ENCODE measurements at regions not wholly inside any gene's neighbourhood (a gene's known extent, or its start where the extent isn't known, plus 50 kb on each side); places are given as distances from the start of the nearest gene placed in this dataset.

- no peaks in the 10 kb centered on the region for H3K27me3 ChIP-seq (ENCODE audit: control insufficient read depth in 3 of 3, insufficient read depth in 3 of 3, low read length in 3 of 3)
- DNase-seq = no peak
- no peaks in the 10 kb centered on the region for H3K36me3 ChIP-seq (ENCODE audit: control insufficient read depth in 3 of 3, insufficient read depth in 2 of 3, low read depth in 1 of 3, low read length in 3 of 3)
- FAIRE-seq = no peak
- H3K9me3 ChIP-seq (ENCODE audit: control insufficient read depth in 2 of 2, insufficient read depth in 1 of 2, low read depth in 1 of 2, low read length in 1 of 2) = no peaks in the 10 kb centered on the region
- no peak overlapping the region for H3K4me3 ChIP-seq (ENCODE audit: low read depth in 1 of 3, low read length in 3 of 3)
- H3K4me1 ChIP-seq (ENCODE audit: control insufficient read depth in 3 of 3, insufficient read depth in 2 of 3, low read depth in 1 of 3, low read length in 2 of 3) = no peaks in the 10 kb centered on the region
- H3K27ac ChIP-seq (ENCODE audit: low read depth in 1 of 3, low read length in 2 of 3) = no peak overlapping the region
Measured at GRCh38 chr7:106548491-106548890, 112.5 kb downstream of the CCDC71L start.

- H3K9me3 ChIP-seq (ENCODE audit: control insufficient read depth in 2 of 2, insufficient read depth in 1 of 2, low read depth in 1 of 2, low read length in 1 of 2) = no peaks in the 10 kb centered on the region
- DNase-seq (no peak), FAIRE-seq (no peak)
- 65 to 82% (median 74%) methylated on average over 3 of the region's 3 CpGs for WGBS, 3 donors
- H3K36me3 ChIP-seq (ENCODE audit: control insufficient read depth in 3 of 3, insufficient read depth in 2 of 3, low read depth in 1 of 3, low read length in 3 of 3) = no peaks in the 10 kb centered on the region
- no peaks in the 10 kb centered on the region for H3K4me1 ChIP-seq (ENCODE audit: control insufficient read depth in 3 of 3, insufficient read depth in 2 of 3, low read depth in 1 of 3, low read length in 2 of 3)
- H3K27ac ChIP-seq (ENCODE audit: low read depth in 1 of 3, low read length in 2 of 3) = no peak overlapping the region
- no peaks in the 10 kb centered on the region for H3K27me3 ChIP-seq (ENCODE audit: control insufficient read depth in 3 of 3, insufficient read depth in 3 of 3, low read length in 3 of 3)
- H3K4me3 ChIP-seq (ENCODE audit: low read depth in 1 of 3, low read length in 3 of 3) = no peak overlapping the region
Measured at GRCh38 chr7:106545275-106545674, 115.7 kb downstream of the CCDC71L start.

GRCh38 chr7:106543221-106543757, 117.7 kb downstream of the CCDC71L start:
- WGBS, 3 donors = 73 to 79% (median 74%) methylated on average over 3 of the region's 3 CpGs
- no peak for FAIRE-seq
- H3K4me1 ChIP-seq (ENCODE audit: control insufficient read depth in 3 of 3, insufficient read depth in 2 of 3, low read depth in 1 of 3, low read length in 2 of 3) = no peaks in the 10 kb centered on the region
- H3K9me3 ChIP-seq (ENCODE audit: control insufficient read depth in 2 of 2, insufficient read depth in 1 of 2, low read depth in 1 of 2, low read length in 1 of 2) = no peaks in the 10 kb centered on the region
- H3K36me3 ChIP-seq (ENCODE audit: control insufficient read depth in 3 of 3, insufficient read depth in 2 of 3, low read depth in 1 of 3, low read length in 3 of 3) = no peaks in the 10 kb centered on the region
- peak overlapping the region in 1 of 3 donors; percentile 68 for H3K27ac ChIP-seq (ENCODE audit: low read depth in 1 of 3, low read length in 2 of 3)
- no peak for DNase-seq
- H3K4me3 ChIP-seq (ENCODE audit: low read depth in 1 of 3, low read length in 3 of 3) = no peak overlapping the region
- no peaks in the 10 kb centered on the region for H3K27me3 ChIP-seq (ENCODE audit: control insufficient read depth in 3 of 3, insufficient read depth in 3 of 3, low read length in 3 of 3)

- 2 to 21% (median 12%) methylated on average over 2 of the region's 2 CpGs for WGBS, 3 donors
- Histone ChIP-seq H3K9me3 (ENCODE audit: control insufficient read depth in 2 of 2, insufficient read depth in 1 of 2, low read depth in 1 of 2, low read length in 1 of 2) (no peaks in the 10 kb centered on the region), H3K4me3 (ENCODE audit: low read depth in 1 of 3, low read length in 3 of 3) (no peak overlapping the region), H3K27me3 (ENCODE audit: control insufficient read depth in 3 of 3, insufficient read depth in 3 of 3, low read length in 3 of 3) (no peaks in the 10 kb centered on the region), H3K4me1 (ENCODE audit: control insufficient read depth in 3 of 3, insufficient read depth in 2 of 3, low read depth in 1 of 3, low read length in 2 of 3) (no peaks in the 10 kb centered on the region), H3K36me3 (ENCODE audit: control insufficient read depth in 3 of 3, insufficient read depth in 2 of 3, low read depth in 1 of 3, low read length in 3 of 3) (no peaks in the 10 kb centered on the region), H3K27ac (ENCODE audit: low read depth in 1 of 3, low read length in 2 of 3) (peak overlapping the region in 1 of 3 donors; percentile 68)
- FAIRE-seq = no peak
- DNase-seq = peak; percentile 79 to 85
Measured at GRCh38 chr7:106542550-106543220, 118.3 kb downstream of the CCDC71L start.

GRCh38 chr7:106538638-106539037, 122.3 kb downstream of the CCDC71L start:
- Histone ChIP-seq H3K4me3 (ENCODE audit: low read depth in 1 of 3, low read length in 3 of 3) (no peak overlapping the region), H3K9me3 (ENCODE audit: control insufficient read depth in 2 of 2, insufficient read depth in 1 of 2, low read depth in 1 of 2, low read length in 1 of 2) (no peaks in the 10 kb centered on the region), H3K36me3 (ENCODE audit: control insufficient read depth in 3 of 3, insufficient read depth in 2 of 3, low read depth in 1 of 3, low read length in 3 of 3) (no peaks in the 10 kb centered on the region), H3K4me1 (ENCODE audit: control insufficient read depth in 3 of 3, insufficient read depth in 2 of 3, low read depth in 1 of 3, low read length in 2 of 3) (no peaks in the 10 kb centered on the region), H3K27me3 (ENCODE audit: control insufficient read depth in 3 of 3, insufficient read depth in 3 of 3, low read length in 3 of 3) (no peaks in the 10 kb centered on the region), H3K27ac (ENCODE audit: low read depth in 1 of 3, low read length in 2 of 3) (no peak overlapping the region)
- 69 to 87% (median 86%) methylated on average over 5 of the region's 5 CpGs for WGBS, 3 donors
- DNase-seq = no peak
- FAIRE-seq = no peak

GRCh38 chr7:106537119-106537518, 123.8 kb downstream of the CCDC71L start:
- Histone ChIP-seq H3K27ac (ENCODE audit: low read depth in 1 of 3, low read length in 2 of 3) (no peak overlapping the region), H3K4me3 (ENCODE audit: low read depth in 1 of 3, low read length in 3 of 3) (no peak overlapping the region), H3K4me1 (ENCODE audit: control insufficient read depth in 3 of 3, insufficient read depth in 2 of 3, low read depth in 1 of 3, low read length in 2 of 3) (no peaks in the 10 kb centered on the region), H3K9me3 (ENCODE audit: control insufficient read depth in 2 of 2, insufficient read depth in 1 of 2, low read depth in 1 of 2, low read length in 1 of 2) (no peaks in the 10 kb centered on the region), H3K27me3 (ENCODE audit: control insufficient read depth in 3 of 3, insufficient read depth in 3 of 3, low read length in 3 of 3) (no peaks in the 10 kb centered on the region), H3K36me3 (ENCODE audit: control insufficient read depth in 3 of 3, insufficient read depth in 2 of 3, low read depth in 1 of 3, low read length in 3 of 3) (no peaks in the 10 kb centered on the region)
- WGBS, 3 donors = 53 to 56% (median 55%) methylated on average over 2 of the region's 2 CpGs
- DNase-seq = no peak
- FAIRE-seq = no peak

- no peak for DNase-seq
- no peaks in the 10 kb centered on the region for H3K36me3 ChIP-seq (ENCODE audit: control insufficient read depth in 3 of 3, insufficient read depth in 2 of 3, low read depth in 1 of 3, low read length in 3 of 3)
- no peak overlapping the region for H3K27ac ChIP-seq (ENCODE audit: low read depth in 1 of 3, low read length in 2 of 3)
- no peak for FAIRE-seq
- H3K27me3 ChIP-seq (ENCODE audit: control insufficient read depth in 3 of 3, insufficient read depth in 3 of 3, low read length in 3 of 3) = no peaks in the 10 kb centered on the region
- H3K4me1 ChIP-seq (ENCODE audit: control insufficient read depth in 3 of 3, insufficient read depth in 2 of 3, low read depth in 1 of 3, low read length in 2 of 3) = no peaks in the 10 kb centered on the region
- H3K9me3 ChIP-seq (ENCODE audit: control insufficient read depth in 2 of 2, insufficient read depth in 1 of 2, low read depth in 1 of 2, low read length in 1 of 2) = no peaks in the 10 kb centered on the region
- H3K4me3 ChIP-seq (ENCODE audit: low read depth in 1 of 3, low read length in 3 of 3) = no peak overlapping the region
- 87 to 93% (median 91%) methylated on average over 3 of the region's 3 CpGs for WGBS, 3 donors
Measured at GRCh38 chr7:106536079-106536478, 124.9 kb downstream of the CCDC71L start.

GRCh38 chr7:106535234-106535932, 125.6 kb downstream of the CCDC71L start:
- H3K27ac ChIP-seq (ENCODE audit: low read depth in 1 of 3, low read length in 2 of 3) = no peak overlapping the region
- WGBS, 3 donors = 71 to 85% (median 75%) methylated on average over 7 of the region's 7 CpGs
- no peak for FAIRE-seq

More at GRCh38 chr7:106535234-106535932, 125.6 kb downstream of the CCDC71L start:
- Histone ChIP-seq H3K4me1 (ENCODE audit: control insufficient read depth in 3 of 3, insufficient read depth in 2 of 3, low read depth in 1 of 3, low read length in 2 of 3) (no peaks in the 10 kb centered on the region), H3K9me3 (ENCODE audit: control insufficient read depth in 2 of 2, insufficient read depth in 1 of 2, low read depth in 1 of 2, low read length in 1 of 2) (no peaks in the 10 kb centered on the region), H3K4me3 (ENCODE audit: low read depth in 1 of 3, low read length in 3 of 3) (no peak overlapping the region), H3K27me3 (ENCODE audit: control insufficient read depth in 3 of 3, insufficient read depth in 3 of 3, low read length in 3 of 3) (no peaks in the 10 kb centered on the region), H3K36me3 (ENCODE audit: control insufficient read depth in 3 of 3, insufficient read depth in 2 of 3, low read depth in 1 of 3, low read length in 3 of 3) (no peaks in the 10 kb centered on the region)
- no peak for DNase-seq
